HG03469 (cell line): ENCODE measurements at regions not wholly inside any gene's neighbourhood (a gene's known extent, or its start where the extent isn't known, plus 50 kb on each side); places are given as distances from the start of the nearest gene placed in this dataset.
"Not testable (repeated sequence)": the region's sequence is repeated elsewhere in the genome, so short reads cannot be mapped to it uniquely, and the experiment has no call there.

Source experiments
- ATAC-seq: cut with Tn5 transposase; IDR thresholded peaks from one replicate; pipeline ENCODE4 v1.9.1; 2021; ENCODE audit warnings: mild to moderate bottlenecking, moderate library complexity, moderate number of reproducible peaks; ENCODE audit not compliant: unreplicated experiment

DNA sequence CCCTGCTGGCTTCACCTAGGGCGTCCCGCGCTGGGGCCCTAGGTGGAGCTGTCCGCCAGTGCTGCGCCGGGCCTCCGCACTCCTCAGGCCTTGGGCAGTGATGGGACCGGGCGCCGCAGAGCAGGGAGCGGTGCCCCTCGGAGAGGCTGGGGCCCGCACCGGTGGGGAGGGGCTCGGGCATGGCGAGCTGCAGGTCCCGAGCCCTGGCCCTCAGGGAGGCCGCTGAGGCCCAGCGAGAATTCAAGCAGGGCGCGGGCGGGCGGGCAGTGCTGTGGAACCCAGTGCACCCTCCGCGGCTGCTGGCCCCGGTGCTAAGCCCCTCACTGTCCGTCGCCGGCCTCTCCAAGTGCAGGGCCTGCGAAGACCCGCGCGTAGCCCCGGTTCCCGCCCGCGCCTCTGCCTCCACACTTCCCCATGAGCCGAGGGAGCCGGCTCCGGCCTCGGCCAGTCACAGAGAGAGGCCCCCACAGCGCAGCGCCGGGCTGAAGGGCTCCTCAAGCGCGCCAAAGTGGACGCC lies 565.1 kb upstream of the NDST4 start:
- no peak for ATAC-seq

DNA sequence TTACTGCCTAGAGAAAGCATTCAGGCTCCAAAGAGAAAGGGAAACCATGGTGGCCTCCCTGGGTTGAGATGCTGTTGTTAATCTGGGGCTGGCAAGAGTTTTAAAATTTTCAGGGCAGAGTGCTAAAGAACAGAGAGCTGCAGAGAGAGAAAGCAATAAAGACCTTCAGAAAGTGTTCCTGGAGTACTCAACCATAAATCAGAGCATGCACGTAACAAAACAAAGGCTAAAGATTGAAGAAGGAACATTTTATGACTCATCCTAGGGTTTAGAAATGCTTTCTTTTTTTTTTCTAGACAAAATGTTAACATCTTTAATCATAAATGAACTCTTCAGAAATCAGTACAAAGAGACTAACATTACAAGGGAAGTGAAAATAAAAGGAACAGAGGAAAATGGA lies 562.3 kb upstream of the NDST4 start:
- ATAC-seq, result no peak

- no peak for ATAC-seq
These were observed 561.1 kb upstream of the NDST4 start for GRCh38 chr4:115674485-115674884.

GRCh38 chr4:115671581-115671980 lies 558.2 kb upstream of the NDST4 start:
- no peak for ATAC-seq

- no peak for ATAC-seq
These were observed 557.5 kb upstream of the NDST4 start for GRCh38 chr4:115670930-115671329.

GRCh38 chr4:115668396-115668795 lies 555.0 kb upstream of the NDST4 start:
- ATAC-seq, result no peak

GRCh38 chr4:115664285-115664684 lies 550.9 kb upstream of the NDST4 start:
- no peak for ATAC-seq

DNA sequence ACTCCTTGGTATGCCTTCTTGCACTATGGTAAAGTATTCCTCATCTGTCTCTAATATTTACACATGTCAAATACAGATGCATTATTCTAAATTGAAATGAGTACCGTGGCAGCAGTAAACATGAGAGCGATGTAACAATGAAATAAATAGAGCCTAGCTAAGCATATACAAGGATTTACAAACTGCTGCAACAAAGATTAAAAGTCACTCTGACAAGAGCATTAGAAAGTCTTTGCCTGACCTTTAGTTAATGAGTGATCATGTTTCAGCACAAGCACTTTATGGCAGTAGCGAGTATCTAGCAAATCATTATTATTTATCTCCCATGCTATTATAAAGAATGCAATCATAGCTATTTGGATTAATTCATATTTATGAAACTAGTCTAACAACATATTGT lies 547.0 kb upstream of the NDST4 start:
- no peak for ATAC-seq

GRCh38 chr4:115657991-115658650 lies 544.7 kb upstream of the NDST4 start:
- no peak for ATAC-seq

GRCh38 chr4:115655626-115656025 lies 542.2 kb upstream of the NDST4 start:
- no peak for ATAC-seq

DNA sequence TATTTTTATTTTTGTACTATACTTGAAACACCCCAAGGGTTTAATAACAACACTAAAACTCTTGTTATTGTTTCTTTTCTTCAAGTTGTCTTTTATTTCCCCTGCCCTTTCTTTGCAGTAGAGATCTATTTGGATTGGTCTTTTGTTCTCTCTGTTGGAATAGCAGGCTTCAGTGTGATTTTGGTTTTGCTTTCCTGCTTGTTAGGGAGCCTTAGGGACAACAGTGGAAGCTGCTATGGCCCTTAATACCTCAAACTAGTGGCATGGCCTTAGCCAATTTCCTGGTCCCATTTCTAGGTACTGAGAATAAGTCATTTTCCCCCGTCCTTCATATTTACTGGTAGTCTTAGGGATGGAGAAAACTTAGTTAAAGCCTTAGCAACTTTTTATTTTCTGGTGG lies 535.4 kb upstream of the NDST4 start:
- no peak for ATAC-seq

- ATAC-seq, result no peak
These were observed 515.9 kb upstream of the NDST4 start for GRCh38 chr4:115629270-115629669.

GRCh38 chr4:115609631-115610030 lies 496.2 kb upstream of the NDST4 start:
- ATAC-seq, result no peak

- ATAC-seq, result no peak
These were observed 493.9 kb upstream of the NDST4 start for GRCh38 chr4:115607311-115607710.

DNA sequence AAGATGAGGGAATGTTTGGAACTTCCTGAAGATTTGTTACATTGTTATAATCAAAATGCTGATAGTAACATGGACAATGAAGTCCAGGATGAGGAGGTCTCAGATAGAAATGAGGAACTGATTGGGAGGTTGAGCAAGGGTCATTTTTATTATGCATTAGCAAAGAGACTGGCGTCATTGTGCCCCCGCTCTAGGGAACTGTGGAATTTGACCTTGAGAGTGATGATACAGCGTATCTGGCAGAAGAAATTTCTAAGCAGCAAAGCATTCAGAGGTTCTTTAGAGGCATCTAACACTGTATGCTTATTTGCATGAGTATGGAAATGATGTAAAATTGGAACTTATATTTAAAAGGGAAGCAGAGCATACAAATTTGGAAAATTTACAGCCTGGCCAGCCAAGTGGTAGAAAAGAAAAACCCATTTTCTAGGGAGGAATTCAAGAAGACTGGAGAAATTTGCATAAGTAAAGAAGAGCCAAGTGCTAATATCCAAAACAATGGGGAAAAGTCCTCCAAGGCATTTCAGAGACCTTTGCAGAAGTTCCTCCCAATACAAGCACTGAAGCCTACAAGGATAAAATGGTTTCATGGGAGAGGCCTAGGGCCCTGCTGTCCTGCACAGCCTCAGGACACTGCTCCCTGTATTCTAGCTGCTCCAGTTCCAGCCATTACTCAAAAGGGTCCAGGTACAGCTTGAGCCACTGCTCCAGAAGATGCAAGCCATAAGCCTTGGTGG lies 483.0 kb upstream of the NDST4 start:
- ATAC-seq, result no peak

DNA sequence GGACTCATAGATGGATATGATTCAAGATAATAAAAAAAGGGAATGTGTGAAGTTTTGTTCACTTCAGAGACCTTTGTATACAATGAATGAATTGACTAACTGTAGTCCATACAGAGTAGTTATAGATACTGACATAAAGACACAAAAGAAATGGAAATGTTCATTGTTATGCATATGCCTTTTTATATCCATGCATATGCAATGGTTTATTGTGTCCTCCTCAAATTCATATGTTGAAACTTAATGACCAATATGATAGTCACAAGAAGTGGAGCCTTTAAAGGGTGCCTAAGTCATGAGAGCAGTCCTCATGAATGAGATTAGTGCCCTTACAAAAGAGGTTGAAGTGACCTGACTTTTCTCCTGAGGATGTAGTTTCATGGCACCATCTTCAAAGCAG lies 467.5 kb upstream of the NDST4 start:
- ATAC-seq, result no peak

DNA sequence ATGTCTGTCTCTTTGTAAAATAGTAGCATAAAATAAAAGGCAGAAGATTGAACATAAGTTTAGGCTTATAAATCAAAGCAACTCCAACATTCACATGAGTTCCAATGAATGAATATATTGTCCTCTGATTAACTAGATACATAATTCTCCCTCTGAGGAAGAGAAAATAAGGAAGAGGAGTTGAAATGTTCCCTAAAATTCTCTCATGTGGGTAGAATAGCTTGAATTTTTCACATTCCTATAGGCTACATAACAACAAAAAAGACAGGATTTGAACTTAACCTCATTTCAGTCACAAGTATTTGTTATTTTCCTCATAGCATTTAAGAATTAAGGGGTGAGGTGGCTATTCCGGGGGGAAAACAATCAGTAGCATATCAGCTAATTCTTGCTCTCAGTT lies 462.4 kb upstream of the NDST4 start:
- ATAC-seq, result no peak

- ATAC-seq, result no peak
These were observed 449.1 kb upstream of the NDST4 start for GRCh38 chr4:115562506-115562905.

GRCh38 chr4:115548123-115548522 lies 434.7 kb upstream of the NDST4 start:
- no peak for ATAC-seq

GRCh38 chr4:115537387-115537786 lies 424.0 kb upstream of the NDST4 start:
- ATAC-seq, result no peak

DNA sequence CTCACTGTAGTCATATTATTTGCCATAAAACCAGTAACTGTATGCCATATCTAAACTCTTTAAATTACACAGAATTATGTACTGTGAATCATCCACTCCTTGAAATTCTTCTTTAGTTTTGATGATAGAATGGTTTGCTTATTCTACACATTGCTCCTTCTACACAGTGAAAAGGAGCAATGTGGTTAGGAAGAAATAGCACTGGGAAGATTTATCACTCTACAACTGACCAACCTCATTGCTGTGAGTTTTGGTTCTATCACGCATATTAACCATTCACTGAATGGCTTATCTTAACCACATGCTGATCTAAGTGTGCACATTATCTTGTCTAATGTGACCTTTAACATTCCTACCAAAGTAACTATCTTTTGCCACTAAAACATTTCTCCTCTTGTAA lies 415.7 kb upstream of the NDST4 start:
- ATAC-seq, result no peak

- ATAC-seq, result not testable (repeated sequence)
These were observed 406.1 kb upstream of the NDST4 start for GRCh38 chr4:115519476-115519875.
